ENCODE measurements at regions not wholly inside any gene's neighbourhood (a gene's known extent, or its start where the extent isn't known, plus 50 kb on each side); places are given as distances from the start of the nearest gene placed in this dataset.
"Not testable (repeated sequence)": the region's sequence is repeated elsewhere in the genome, so short reads cannot be mapped to it uniquely, and the experiment has no call there.

DNA sequence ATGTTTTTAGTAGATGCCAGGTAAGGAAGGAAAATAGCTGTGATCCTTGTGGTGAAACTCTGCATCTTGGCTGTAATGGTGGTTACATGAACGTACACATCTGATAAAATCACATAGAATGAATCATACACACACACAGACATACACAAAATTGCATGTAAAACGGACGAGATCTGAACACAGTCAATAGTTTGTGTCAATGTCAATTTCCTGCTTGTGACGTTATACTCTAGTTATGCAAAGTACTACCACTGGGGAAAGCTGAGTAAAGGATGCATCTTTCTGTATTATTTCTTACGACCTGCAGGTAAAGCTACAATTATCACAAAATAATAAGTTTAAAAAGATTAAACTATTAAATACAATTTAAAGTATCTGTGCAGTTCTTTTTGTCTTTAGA lies 493.7 kb upstream of the ZP4 start:
- 90% methylated on average over 5 of the region's 5 CpGs for WGBS
- Histone ChIP-seq H3K4me1 (ENCODE audit: control insufficient read depth in 2 of 2, insufficient read depth in 2 of 2, low read length in 2 of 2) (no peaks in the 10 kb centered on the region), H3K36me3 (ENCODE audit: control insufficient read depth in 2 of 2, insufficient read depth in 2 of 2, low read length in 1 of 2) (no peaks in the 10 kb centered on the region), H3K27me3 (ENCODE audit: control insufficient read depth in 2 of 2, insufficient read depth in 1 of 2, low read length in 1 of 2) (no peaks in the 10 kb centered on the region), H3K27ac (ENCODE audit: low read depth in 1 of 2, low read length in 1 of 2) (no peak overlapping the region), H3K9me3 (ENCODE audit: control insufficient read depth in 2 of 2, insufficient read depth in 1 of 2, low read length in 1 of 2) (no peaks in the 10 kb centered on the region), H3K4me3 (ENCODE audit: low read length in 2 of 2) (no peak overlapping the region)
- no peak for DNase-seq (ENCODE audit: low read depth in 6 of 9, low spot score in 9 of 9)

DNA sequence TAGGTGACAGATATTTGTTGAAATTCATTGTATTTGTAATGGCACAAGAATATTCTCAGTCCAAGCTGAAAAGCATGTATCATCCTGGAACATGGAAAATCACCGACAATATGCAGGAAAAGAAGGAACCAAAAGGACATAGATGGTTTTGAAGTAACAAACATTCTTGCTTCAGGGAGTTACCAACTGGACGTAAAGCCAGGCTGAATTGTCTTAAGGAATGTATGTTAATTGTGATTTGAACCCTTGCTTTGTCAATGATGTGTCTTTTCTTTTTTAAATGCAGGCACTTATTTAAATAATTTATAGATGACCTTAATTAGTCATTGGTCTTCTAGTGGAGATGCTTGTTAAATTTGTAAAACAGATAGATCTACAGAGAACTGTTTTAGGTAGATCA lies 489.4 kb upstream of the ZP4 start:
- H3K4me3 ChIP-seq (ENCODE audit: low read length in 2 of 2) = no peak overlapping the region
- 94% methylated on average over 2 of the region's 2 CpGs for WGBS
- H3K9me3 ChIP-seq (ENCODE audit: control insufficient read depth in 2 of 2, insufficient read depth in 1 of 2, low read length in 1 of 2) = no peaks in the 10 kb centered on the region
- no peaks in the 10 kb centered on the region for H3K4me1 ChIP-seq (ENCODE audit: control insufficient read depth in 2 of 2, insufficient read depth in 2 of 2, low read length in 2 of 2)
- H3K36me3 ChIP-seq (ENCODE audit: control insufficient read depth in 2 of 2, insufficient read depth in 2 of 2, low read length in 1 of 2) = no peaks in the 10 kb centered on the region
- no peak for DNase-seq (ENCODE audit: low read depth in 6 of 9, low spot score in 9 of 9)
- H3K27me3 ChIP-seq (ENCODE audit: control insufficient read depth in 2 of 2, insufficient read depth in 1 of 2, low read length in 1 of 2) = no peaks in the 10 kb centered on the region
- H3K27ac ChIP-seq (ENCODE audit: low read depth in 1 of 2, low read length in 1 of 2) = no peak overlapping the region

DNA sequence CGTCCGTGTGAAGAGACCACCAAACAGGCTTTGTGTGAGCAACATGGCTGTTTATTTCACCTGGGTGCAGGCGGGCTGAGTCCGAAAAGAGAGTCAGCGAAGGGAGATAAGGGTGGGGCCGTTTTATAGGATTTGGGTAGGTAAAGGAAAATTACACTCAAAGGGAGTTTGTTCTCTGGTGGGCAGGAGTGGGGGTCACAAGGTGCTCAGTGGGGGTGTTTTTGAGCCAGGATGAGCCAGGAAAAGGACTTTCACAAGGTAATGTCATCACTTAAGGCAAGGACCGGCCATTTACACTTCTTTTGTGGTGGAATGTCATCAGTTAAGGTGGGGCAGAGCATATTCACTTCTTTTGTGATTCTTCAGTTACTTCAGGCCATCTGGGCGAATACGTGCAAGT lies 488.7 kb upstream of the ZP4 start:
- not testable (repeated sequence) for H3K36me3 ChIP-seq (ENCODE audit: control insufficient read depth in 2 of 2, insufficient read depth in 2 of 2, low read length in 1 of 2); DNase-seq (ENCODE audit: low read depth in 6 of 9, low spot score in 9 of 9); H3K27me3 ChIP-seq (ENCODE audit: control insufficient read depth in 2 of 2, insufficient read depth in 1 of 2, low read length in 1 of 2); H3K4me3 ChIP-seq (ENCODE audit: low read length in 2 of 2); H3K27ac ChIP-seq (ENCODE audit: low read depth in 1 of 2, low read length in 1 of 2); H3K4me1 ChIP-seq (ENCODE audit: control insufficient read depth in 2 of 2, insufficient read depth in 2 of 2, low read length in 2 of 2); H3K9me3 ChIP-seq (ENCODE audit: control insufficient read depth in 2 of 2, insufficient read depth in 1 of 2, low read length in 1 of 2)
- 95% methylated on average over 8 of the region's 9 CpGs for WGBS

DNA sequence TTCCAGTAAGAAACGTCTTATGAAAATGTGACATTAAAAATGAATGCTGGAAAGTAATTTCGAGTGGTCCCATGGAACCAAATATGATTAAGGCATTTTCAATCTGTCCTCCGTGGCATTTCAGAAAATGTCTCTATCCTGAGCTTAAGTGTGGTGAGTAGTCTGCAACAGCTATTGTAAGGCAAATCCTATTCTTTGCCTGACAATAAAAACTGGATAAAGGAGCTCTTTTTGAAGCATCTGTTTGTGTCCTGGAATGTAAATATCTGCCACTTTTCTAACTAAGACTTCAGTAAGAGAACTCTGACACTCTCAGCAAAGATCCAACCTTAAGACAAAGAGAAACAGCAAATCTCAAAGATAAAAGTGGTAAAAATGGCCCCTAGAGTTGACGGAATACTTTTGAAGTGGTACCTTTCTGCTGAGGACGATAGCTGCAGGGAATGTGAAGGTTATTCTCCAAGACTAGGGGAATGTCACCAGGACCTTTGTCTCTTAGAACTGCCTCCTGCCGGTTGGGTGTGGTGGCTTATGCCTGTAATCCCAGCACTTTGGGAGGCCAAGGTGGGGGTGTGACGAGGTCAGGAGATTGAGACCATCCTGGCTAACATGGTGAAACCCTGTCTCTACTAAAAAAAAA lies 486.7 kb upstream of the ZP4 start:
- no peaks in the 10 kb centered on the region for H3K36me3 ChIP-seq (ENCODE audit: control insufficient read depth in 2 of 2, insufficient read depth in 2 of 2, low read length in 1 of 2)
- H3K4me1 ChIP-seq (ENCODE audit: control insufficient read depth in 2 of 2, insufficient read depth in 2 of 2, low read length in 2 of 2) = no peaks in the 10 kb centered on the region
- H3K27ac ChIP-seq (ENCODE audit: low read depth in 1 of 2, low read length in 1 of 2) = no peak overlapping the region
- no peak for DNase-seq (ENCODE audit: low read depth in 6 of 9, low spot score in 9 of 9)
- H3K4me3 ChIP-seq (ENCODE audit: low read length in 2 of 2) = no peak overlapping the region
- no peaks in the 10 kb centered on the region for H3K9me3 ChIP-seq (ENCODE audit: control insufficient read depth in 2 of 2, insufficient read depth in 1 of 2, low read length in 1 of 2)
- WGBS = 82% methylated on average over 7 of the region's 7 CpGs
- no peaks in the 10 kb centered on the region for H3K27me3 ChIP-seq (ENCODE audit: control insufficient read depth in 2 of 2, insufficient read depth in 1 of 2, low read length in 1 of 2)

DNA sequence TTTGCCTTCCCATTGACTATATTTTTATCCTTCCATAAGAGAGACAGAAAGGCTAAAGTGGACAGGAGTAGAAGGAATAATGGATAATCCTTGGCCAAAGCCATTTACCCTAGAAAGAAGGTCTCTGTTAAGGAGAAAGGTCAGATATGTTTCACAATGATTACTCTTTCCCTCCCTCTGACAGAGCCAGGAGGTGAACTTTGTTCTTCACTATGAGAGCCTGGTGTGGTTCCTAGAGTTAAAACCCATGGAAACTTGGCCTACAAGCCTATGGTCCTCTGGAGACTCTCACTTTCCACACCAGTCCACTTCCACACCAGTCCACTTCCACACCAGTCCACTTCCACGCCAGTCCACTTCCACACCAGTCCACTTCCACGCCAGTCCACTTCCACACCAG lies 479.9 kb upstream of the ZP4 start:
- no peaks in the 10 kb centered on the region for H3K9me3 ChIP-seq (ENCODE audit: control insufficient read depth in 2 of 2, insufficient read depth in 1 of 2, low read length in 1 of 2)
- no peaks in the 10 kb centered on the region for H3K4me1 ChIP-seq (ENCODE audit: control insufficient read depth in 2 of 2, insufficient read depth in 2 of 2, low read length in 2 of 2)
- DNase-seq (ENCODE audit: low read depth in 6 of 9, low spot score in 9 of 9) = no peak
- no peaks in the 10 kb centered on the region for H3K36me3 ChIP-seq (ENCODE audit: control insufficient read depth in 2 of 2, insufficient read depth in 2 of 2, low read length in 1 of 2)
- WGBS = 84% methylated on average over 2 of the region's 2 CpGs
- no peak overlapping the region for H3K27ac ChIP-seq (ENCODE audit: low read depth in 1 of 2, low read length in 1 of 2)
- H3K4me3 ChIP-seq (ENCODE audit: low read length in 2 of 2) = no peak overlapping the region
- H3K27me3 ChIP-seq (ENCODE audit: control insufficient read depth in 2 of 2, insufficient read depth in 1 of 2, low read length in 1 of 2) = no peaks in the 10 kb centered on the region

DNA sequence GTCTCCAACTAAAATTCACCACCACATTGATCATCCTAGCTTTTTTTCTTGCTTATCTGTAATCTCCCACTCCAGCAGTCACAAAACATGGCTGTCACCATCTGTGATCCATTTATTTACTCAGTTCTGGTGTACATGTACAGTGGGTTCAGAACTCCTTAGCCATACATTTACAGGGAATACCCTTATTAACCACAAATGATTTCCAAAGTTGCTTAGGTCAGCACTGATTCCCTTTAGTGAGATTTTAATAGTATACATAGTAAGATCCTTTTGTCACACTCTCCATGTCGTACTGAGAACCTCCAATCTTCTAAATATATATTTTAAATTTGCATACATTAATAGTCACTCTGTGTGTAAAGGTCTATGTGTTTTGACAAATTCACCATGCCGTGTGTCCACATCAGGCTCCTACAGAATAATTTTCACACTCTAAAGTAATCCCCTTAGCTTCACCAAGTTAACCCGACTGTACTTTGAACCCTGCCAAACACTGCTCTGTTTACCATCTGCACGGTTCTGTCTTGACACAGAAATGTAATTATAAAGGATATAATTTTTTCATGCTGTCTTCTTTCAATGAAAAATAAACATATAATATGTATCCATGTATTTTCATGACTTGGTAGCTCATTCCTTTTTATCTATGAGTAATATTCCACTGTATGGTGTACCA lies 473.6 kb upstream of the ZP4 start:
- 96% methylated on average over 4 of the region's 4 CpGs for WGBS
- H3K27ac ChIP-seq (ENCODE audit: low read depth in 1 of 2, low read length in 1 of 2) = no peak overlapping the region
- H3K27me3 ChIP-seq (ENCODE audit: control insufficient read depth in 2 of 2, insufficient read depth in 1 of 2, low read length in 1 of 2) = no peaks in the 10 kb centered on the region
- no peaks in the 10 kb centered on the region for H3K36me3 ChIP-seq (ENCODE audit: control insufficient read depth in 2 of 2, insufficient read depth in 2 of 2, low read length in 1 of 2)
- H3K9me3 ChIP-seq (ENCODE audit: control insufficient read depth in 2 of 2, insufficient read depth in 1 of 2, low read length in 1 of 2) = no peaks in the 10 kb centered on the region
- H3K4me3 ChIP-seq (ENCODE audit: low read length in 2 of 2) = no peak overlapping the region
- no peak for DNase-seq (ENCODE audit: low read depth in 6 of 9, low spot score in 9 of 9)
- H3K4me1 ChIP-seq (ENCODE audit: control insufficient read depth in 2 of 2, insufficient read depth in 2 of 2, low read length in 2 of 2) = no peaks in the 10 kb centered on the region

DNA sequence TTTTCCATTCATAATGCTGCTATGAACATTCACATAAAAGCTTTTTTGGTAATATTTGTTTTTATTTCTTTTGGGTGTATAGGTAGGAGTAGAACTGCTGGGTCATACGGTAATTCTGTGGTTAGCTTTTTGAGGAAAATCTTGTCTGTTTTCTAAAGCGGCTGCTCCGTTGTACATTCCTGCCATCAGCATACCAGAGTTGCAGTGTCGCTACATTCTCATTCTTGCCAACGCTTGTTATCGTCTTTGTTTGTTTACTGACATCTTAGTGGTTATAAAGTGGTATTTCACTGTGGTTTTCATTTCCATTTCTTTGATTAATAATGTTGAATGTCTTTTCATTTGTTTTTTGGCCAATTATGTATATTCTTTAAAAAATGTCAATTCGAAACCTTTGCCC lies 469.8 kb upstream of the ZP4 start:
- Histone ChIP-seq H3K27ac (ENCODE audit: low read depth in 1 of 2, low read length in 1 of 2) (no peak overlapping the region), H3K27me3 (ENCODE audit: control insufficient read depth in 2 of 2, insufficient read depth in 1 of 2, low read length in 1 of 2) (no peaks in the 10 kb centered on the region), H3K4me3 (ENCODE audit: low read length in 2 of 2) (no peak overlapping the region), H3K9me3 (ENCODE audit: control insufficient read depth in 2 of 2, insufficient read depth in 1 of 2, low read length in 1 of 2) (no peaks in the 10 kb centered on the region), H3K36me3 (ENCODE audit: control insufficient read depth in 2 of 2, insufficient read depth in 2 of 2, low read length in 1 of 2) (no peaks in the 10 kb centered on the region), H3K4me1 (ENCODE audit: control insufficient read depth in 2 of 2, insufficient read depth in 2 of 2, low read length in 2 of 2) (no peaks in the 10 kb centered on the region)
- WGBS = 96% methylated on average over 7 of the region's 7 CpGs
- no peak for DNase-seq (ENCODE audit: low read depth in 6 of 9, low spot score in 9 of 9)

DNA sequence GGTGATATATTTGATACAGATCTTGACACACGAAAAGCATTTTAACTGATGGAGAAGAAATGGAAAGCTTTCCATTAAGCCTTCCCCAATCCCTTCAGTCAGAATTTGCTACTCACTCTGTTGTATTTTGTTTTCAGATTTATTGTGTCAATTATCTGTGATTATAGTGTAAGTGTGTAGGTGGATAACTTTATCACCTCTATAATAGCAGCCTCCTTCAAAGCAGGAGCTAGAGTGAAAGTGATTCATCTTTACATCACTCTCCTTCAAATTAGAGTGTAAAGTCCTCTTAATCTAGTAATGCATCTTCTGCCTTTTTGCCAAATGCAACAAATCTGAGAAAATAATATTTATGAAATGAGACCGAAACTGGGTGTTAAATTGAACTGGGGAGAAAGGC lies 459.7 kb upstream of the ZP4 start:
- no peaks in the 10 kb centered on the region for H3K27me3 ChIP-seq (ENCODE audit: control insufficient read depth in 2 of 2, insufficient read depth in 1 of 2, low read length in 1 of 2)

DNA sequence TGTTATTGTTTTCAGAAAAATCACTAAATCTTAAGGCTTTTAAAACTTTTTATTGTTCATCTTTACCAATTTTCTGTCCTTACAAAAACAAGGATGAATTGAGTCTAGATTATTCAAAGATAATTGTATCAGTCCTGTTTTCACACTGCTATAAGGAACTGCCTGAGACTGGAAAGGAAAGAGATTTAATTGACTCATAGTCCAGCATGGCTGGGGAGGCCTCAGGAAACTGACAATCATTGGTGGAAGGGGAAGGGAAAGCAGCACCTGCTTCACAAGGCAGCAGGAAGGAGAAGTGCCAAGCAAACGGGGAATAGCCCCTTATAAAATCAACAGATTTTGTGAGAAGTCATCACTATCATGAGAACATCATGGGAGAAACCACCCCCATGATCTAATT lies 455.6 kb upstream of the ZP4 start:
- Histone ChIP-seq H3K36me3 (ENCODE audit: control insufficient read depth in 2 of 2, insufficient read depth in 2 of 2, low read length in 1 of 2) (no peaks in the 10 kb centered on the region), H3K9me3 (ENCODE audit: control insufficient read depth in 2 of 2, insufficient read depth in 1 of 2, low read length in 1 of 2) (no peaks in the 10 kb centered on the region), H3K27me3 (ENCODE audit: control insufficient read depth in 2 of 2, insufficient read depth in 1 of 2, low read length in 1 of 2) (no peaks in the 10 kb centered on the region), H3K27ac (ENCODE audit: low read depth in 1 of 2, low read length in 1 of 2) (no peak overlapping the region), H3K4me1 (ENCODE audit: control insufficient read depth in 2 of 2, insufficient read depth in 2 of 2, low read length in 2 of 2) (no peaks in the 10 kb centered on the region), H3K4me3 (ENCODE audit: low read length in 2 of 2) (no peak overlapping the region)
- WGBS = 68% methylated on average over 1 of the region's 1 CpG
- DNase-seq (ENCODE audit: low read depth in 6 of 9, low spot score in 9 of 9) = no peak

More for the DNA sequence above, 459.7 kb upstream of the ZP4 start:
- H3K4me3 ChIP-seq (ENCODE audit: low read length in 2 of 2) = no peak overlapping the region
- WGBS = 94% methylated on average over 2 of the region's 2 CpGs
- no peak overlapping the region for H3K27ac ChIP-seq (ENCODE audit: low read depth in 1 of 2, low read length in 1 of 2)
- H3K9me3 ChIP-seq (ENCODE audit: control insufficient read depth in 2 of 2, insufficient read depth in 1 of 2, low read length in 1 of 2) = no peaks in the 10 kb centered on the region
- no peaks in the 10 kb centered on the region for H3K4me1 ChIP-seq (ENCODE audit: control insufficient read depth in 2 of 2, insufficient read depth in 2 of 2, low read length in 2 of 2)
- no peaks in the 10 kb centered on the region for H3K36me3 ChIP-seq (ENCODE audit: control insufficient read depth in 2 of 2, insufficient read depth in 2 of 2, low read length in 1 of 2)
- no peak for DNase-seq (ENCODE audit: low read depth in 6 of 9, low spot score in 9 of 9)

Measured in thymus (tissue), 11 donors.